WTC11 (cell line): ENCODE measurements at regions not wholly inside any gene's neighbourhood (a gene's known extent, or its start where the extent isn't known, plus 50 kb on each side); places are given as distances from the start of the nearest gene placed in this dataset.

Experiments
- ATAC-seq: fragments of 200-7000 bp; cut with Tn5 transposase; 2 replicates; pipeline ENCODE4 v1.10.0; 2021; ENCODE audit warnings: mild to moderate bottlenecking, moderate library complexity
- CTCF ChIA-PET: fragments of 300-600 bp; sonication (Branson Sonifier 250); formaldehyde crosslinking; loops from one replicate; lab custom pipeline; 2021; ENCODE audit warnings: antibody characterized with exemption; lab: Charles Lee
- POLR2A ChIA-PET: fragments of 350-600 bp; sonication (Branson Sonifier 250); formaldehyde crosslinking; loops from one replicate; lab custom pipeline; 2021; ENCODE audit warnings: antibody characterized with exemption; lab: Charles Lee
- DNase-seq: peaks from one replicate; pipeline ENCODE4 v3.0.0; 2021; ENCODE audit warnings: low spot score
- H3K27ac Mint-ChIP-seq: 2 replicates; pipeline ENCODE4 v1.8.0; 2021; ENCODE audit warnings: mixed read lengths
- H3K27me3 Mint-ChIP-seq: 2 replicates; pipeline ENCODE4 v1.8.0; 2021; ENCODE audit warnings: low read depth, mild to moderate bottlenecking, moderate library complexity, mixed read lengths
- H3K36me3 Mint-ChIP-seq: 2 replicates; pipeline ENCODE4 v1.8.0; 2021; ENCODE audit warnings: mixed read lengths
- H3K4me1 Mint-ChIP-seq: 2 replicates; pipeline ENCODE4 v1.8.0; 2022; ENCODE audit warnings: mixed read lengths
- H3K4me3 Mint-ChIP-seq: 2 replicates; pipeline ENCODE4 v1.8.0; 2021; ENCODE audit warnings: mild to moderate bottlenecking, moderate library complexity, mixed read lengths
- H3K9me3 Mint-ChIP-seq: 2 replicates; pipeline ENCODE4 v1.8.0; 2021; ENCODE audit warnings: mixed read lengths
- AR ChIP-seq: fragments of 250-450 bp; sonication (Bioruptor Pico); IDR thresholded peaks from 2 replicates; pipeline ENCODE4 v1.9.0; 2021; ENCODE audit warnings: mild to moderate bottlenecking
- ATF1 ChIP-seq: sonication (generic); formaldehyde crosslinking; IDR thresholded peaks from 2 replicates; pipeline ENCODE4 v1.8.1; 2023; ENCODE audit warnings: mild to moderate bottlenecking, moderate library complexity, missing genetic modification reagents
- ATF2 ChIP-seq: sonication (generic); formaldehyde crosslinking; IDR thresholded peaks from 2 replicates; pipeline ENCODE4 v1.8.1; 2022; ENCODE audit warnings: low read depth, missing genetic modification reagents, borderline replicate concordance
- ATF3 ChIP-seq: sonication (generic); formaldehyde crosslinking; conservative IDR thresholded peaks from 2 replicates; pipeline ENCODE4 v1.8.1; 2022; ENCODE audit warnings: mild to moderate bottlenecking, missing genetic modification reagents
- CBFB ChIP-seq: sonication (generic); formaldehyde crosslinking; IDR thresholded peaks from 2 replicates; pipeline ENCODE4 v1.8.1; 2022; ENCODE audit warnings: mild to moderate bottlenecking, low read depth, missing genetic modification reagents
- E2F4 ChIP-seq: sonication (generic); formaldehyde crosslinking; IDR thresholded peaks from 2 replicates; pipeline ENCODE4 v1.8.1; 2022; ENCODE audit warnings: low read depth, mild to moderate bottlenecking, moderate library complexity, missing genetic modification reagents, borderline replicate concordance
- ELF4 ChIP-seq: sonication (generic); formaldehyde crosslinking; IDR thresholded peaks from 2 replicates; pipeline ENCODE4 v1.8.1; 2022; ENCODE audit warnings: low read depth, mild to moderate bottlenecking, moderate library complexity, missing genetic modification reagents
- JUN ChIP-seq: sonication (generic); formaldehyde crosslinking; IDR thresholded peaks from 2 replicates; pipeline ENCODE4 v1.8.0; 2023; ENCODE audit warnings: mild to moderate bottlenecking, missing genetic modification reagents
- KAT7 ChIP-seq: sonication (generic); formaldehyde crosslinking; IDR thresholded peaks from 2 replicates; pipeline ENCODE4 v1.8.1; 2023; ENCODE audit warnings: missing genetic modification reagents, mild to moderate bottlenecking, borderline replicate concordance
- MXD4 ChIP-seq: fragments of 250-450 bp; sonication (Bioruptor Pico); IDR thresholded peaks from 2 replicates; pipeline ENCODE4 v1.8.0; 2021; ENCODE audit warnings: mild to moderate bottlenecking, moderate library complexity, borderline replicate concordance
- ZMAT4 ChIP-seq: fragments of 250-450 bp; sonication (Bioruptor Pico); IDR thresholded peaks from 2 replicates; pipeline ENCODE4 v1.9.0; 2021; ENCODE audit warnings: mild to moderate bottlenecking
- ZNF121 ChIP-seq: sonication (generic); formaldehyde crosslinking; IDR thresholded peaks from 2 replicates; pipeline ENCODE4 v1.8.0; 2023; ENCODE audit warnings: missing genetic modification reagents
- ZNF416 ChIP-seq: fragments of 250-450 bp; sonication (Bioruptor Pico); IDR thresholded peaks from 2 replicates; pipeline ENCODE4 v1.9.0; 2021; ENCODE audit warnings: mild to moderate bottlenecking, inconsistent platforms
- TF ChIP-seq, protein P1 (sequence below): sonication (generic); formaldehyde crosslinking; IDR thresholded peaks from 2 replicates; pipeline ENCODE4 v1.8.0; 2023; ENCODE audit warnings: missing genetic modification reagents
- TF ChIP-seq, protein P2 (sequence below): sonication (generic); formaldehyde crosslinking; IDR thresholded peaks from 2 replicates; pipeline ENCODE4 v1.8.0; 2022; ENCODE audit warnings: mild to moderate bottlenecking, missing genetic modification reagents
- TF ChIP-seq, protein P3 (sequence below): fragments of 250-450 bp; sonication (Bioruptor Pico); IDR thresholded peaks from 2 replicates; pipeline ENCODE4 v1.9.0; 2021; ENCODE audit warnings: moderate library complexity, mild to moderate bottlenecking, inconsistent platforms, borderline replicate concordance
- TF ChIP-seq, protein P4 (sequence below): fragments of 200-600 bp; IDR thresholded peaks from 2 replicates; pipeline ENCODE4 v1.8.0; 2022; ENCODE audit warnings: antibody characterized with exemption

DNA sequence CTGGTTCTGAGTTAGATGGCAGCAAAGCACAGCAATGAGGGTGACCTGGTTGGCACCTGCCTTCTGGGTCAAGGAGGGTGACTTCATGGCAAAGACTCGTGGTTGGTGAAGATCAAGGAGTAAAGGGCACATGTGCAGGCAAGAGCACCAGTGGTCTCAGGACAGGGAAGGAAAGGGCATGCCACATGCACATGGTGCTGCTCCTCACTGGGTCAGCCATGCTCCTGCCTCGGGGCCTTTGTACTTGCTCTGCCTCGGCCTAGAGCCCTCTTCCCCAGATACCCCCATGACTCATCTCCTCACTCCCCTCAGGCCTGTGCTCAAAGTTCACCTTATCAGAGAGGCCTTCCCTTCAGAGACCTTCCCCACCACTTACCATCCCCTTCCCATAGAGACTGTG, 106.7 kb upstream of the KDM7A start:
- Mint-ChIP-seq H3K9me3 (peaks cover 4% of the 10 kb centered on the region; the same call in 1 of the 2 replicates), H3K27ac (no peak overlapping the region), H3K4me1 (no peaks in the 10 kb centered on the region), H3K36me3 (no peaks in the 10 kb centered on the region), H3K4me3 (no peak overlapping the region), H3K27me3 (no peaks in the 10 kb centered on the region; the same call in 1 of the 2 replicates)
- CTCF ChIA-PET, result no interaction called here
- ATAC-seq (no peak), DNase-seq (no peak)
- TF ChIP-seq, protein P1, sequence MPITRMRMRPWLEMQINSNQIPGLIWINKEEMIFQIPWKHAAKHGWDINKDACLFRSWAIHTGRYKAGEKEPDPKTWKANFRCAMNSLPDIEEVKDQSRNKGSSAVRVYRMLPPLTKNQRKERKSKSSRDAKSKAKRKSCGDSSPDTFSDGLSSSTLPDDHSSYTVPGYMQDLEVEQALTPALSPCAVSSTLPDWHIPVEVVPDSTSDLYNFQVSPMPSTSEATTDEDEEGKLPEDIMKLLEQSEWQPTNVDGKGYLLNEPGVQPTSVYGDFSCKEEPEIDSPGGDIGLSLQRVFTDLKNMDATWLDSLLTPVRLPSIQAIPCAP (CRISPR knock-in tag), result no peak
- TF ChIP-seq ZNF416 (CRISPR knock-in tag) (no peak), ATF3 (CRISPR knock-in tag) (no peak), JUN (CRISPR knock-in tag) (no peak), CBFB (CRISPR knock-in tag) (no peak), KAT7 (CRISPR knock-in tag) (no peak), AR (CRISPR knock-in tag) (no peak), ZMAT4 (no peak), E2F4 (CRISPR knock-in tag) (no peak), ELF4 (no peak), MXD4 (CRISPR knock-in tag) (no peak), ATF2 (no peak)
- TF ChIP-seq, protein P2, sequence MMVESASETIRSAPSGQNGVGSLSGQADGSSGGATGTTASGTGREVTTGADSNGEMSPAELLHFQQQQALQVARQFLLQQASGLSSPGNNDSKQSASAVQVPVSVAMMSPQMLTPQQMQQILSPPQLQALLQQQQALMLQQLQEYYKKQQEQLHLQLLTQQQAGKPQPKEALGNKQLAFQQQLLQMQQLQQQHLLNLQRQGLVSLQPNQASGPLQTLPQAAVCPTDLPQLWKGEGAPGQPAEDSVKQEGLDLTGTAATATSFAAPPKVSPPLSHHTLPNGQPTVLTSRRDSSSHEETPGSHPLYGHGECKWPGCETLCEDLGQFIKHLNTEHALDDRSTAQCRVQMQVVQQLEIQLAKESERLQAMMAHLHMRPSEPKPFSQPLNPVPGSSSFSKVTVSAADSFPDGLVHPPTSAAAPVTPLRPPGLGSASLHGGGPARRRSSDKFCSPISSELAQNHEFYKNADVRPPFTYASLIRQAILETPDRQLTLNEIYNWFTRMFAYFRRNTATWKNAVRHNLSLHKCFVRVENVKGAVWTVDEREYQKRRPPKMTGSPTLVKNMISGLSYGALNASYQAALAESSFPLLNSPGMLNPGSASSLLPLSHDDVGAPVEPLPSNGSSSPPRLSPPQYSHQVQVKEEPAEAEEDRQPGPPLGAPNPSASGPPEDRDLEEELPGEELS, result no peak
- POLR2A ChIA-PET, result no interaction called here

DNA sequence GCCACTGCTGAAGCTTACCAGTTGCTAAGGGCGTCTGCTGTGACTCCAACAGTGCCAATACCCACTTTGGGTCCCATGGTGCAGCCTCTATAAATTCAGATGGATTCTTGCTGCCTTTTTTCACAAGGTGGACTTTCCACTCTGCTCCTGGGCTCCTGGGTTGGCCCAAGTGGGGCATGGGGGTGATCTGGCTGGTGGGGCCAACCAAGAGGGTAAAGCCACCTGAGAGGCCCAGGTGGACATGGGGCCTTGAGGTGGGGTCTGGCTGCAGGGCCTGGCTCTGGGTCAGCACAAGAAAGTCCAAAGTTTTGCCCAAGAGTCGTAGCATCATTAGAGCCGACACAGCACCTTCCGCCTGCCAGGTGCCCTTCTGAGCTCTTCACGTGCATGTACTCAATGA, 105.2 kb upstream of the KDM7A start:
- no peak for ATAC-seq
- ChIA-PET POLR2A (no interaction called here), CTCF (no interaction called here)
- Mint-ChIP-seq H3K27me3 (no peaks in the 10 kb centered on the region; the same call in 1 of the 2 replicates), H3K27ac (no peak overlapping the region), H3K4me1 (no peaks in the 10 kb centered on the region), H3K9me3 (peaks cover 4% of the 10 kb centered on the region; the same call in 1 of the 2 replicates), H3K36me3 (no peaks in the 10 kb centered on the region), H3K4me3 (no peak overlapping the region)
- TF ChIP-seq ZNF121 (CRISPR knock-in tag) (no peak), ATF1 (CRISPR knock-in tag) (no peak)
- TF ChIP-seq, protein P3, sequence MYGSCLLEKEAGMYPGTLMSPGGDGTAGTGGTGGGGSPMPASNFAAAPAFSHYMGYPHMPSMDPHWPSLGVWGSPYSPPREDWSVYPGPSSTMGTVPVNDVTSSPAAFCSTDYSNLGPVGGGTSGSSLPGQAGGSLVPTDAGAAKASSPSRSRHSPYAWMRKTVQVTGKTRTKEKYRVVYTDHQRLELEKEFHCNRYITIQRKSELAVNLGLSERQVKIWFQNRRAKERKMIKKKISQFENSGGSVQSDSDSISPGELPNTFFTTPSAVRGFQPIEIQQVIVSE (CRISPR knock-in tag), result no peak
- TF ChIP-seq, protein P4, sequence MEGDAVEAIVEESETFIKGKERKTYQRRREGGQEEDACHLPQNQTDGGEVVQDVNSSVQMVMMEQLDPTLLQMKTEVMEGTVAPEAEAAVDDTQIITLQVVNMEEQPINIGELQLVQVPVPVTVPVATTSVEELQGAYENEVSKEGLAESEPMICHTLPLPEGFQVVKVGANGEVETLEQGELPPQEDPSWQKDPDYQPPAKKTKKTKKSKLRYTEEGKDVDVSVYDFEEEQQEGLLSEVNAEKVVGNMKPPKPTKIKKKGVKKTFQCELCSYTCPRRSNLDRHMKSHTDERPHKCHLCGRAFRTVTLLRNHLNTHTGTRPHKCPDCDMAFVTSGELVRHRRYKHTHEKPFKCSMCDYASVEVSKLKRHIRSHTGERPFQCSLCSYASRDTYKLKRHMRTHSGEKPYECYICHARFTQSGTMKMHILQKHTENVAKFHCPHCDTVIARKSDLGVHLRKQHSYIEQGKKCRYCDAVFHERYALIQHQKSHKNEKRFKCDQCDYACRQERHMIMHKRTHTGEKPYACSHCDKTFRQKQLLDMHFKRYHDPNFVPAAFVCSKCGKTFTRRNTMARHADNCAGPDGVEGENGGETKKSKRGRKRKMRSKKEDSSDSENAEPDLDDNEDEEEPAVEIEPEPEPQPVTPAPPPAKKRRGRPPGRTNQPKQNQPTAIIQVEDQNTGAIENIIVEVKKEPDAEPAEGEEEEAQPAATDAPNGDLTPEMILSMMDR, result no peak
- no peak for DNase-seq
